ENCODE measurements at regions not wholly inside any gene's neighbourhood (a gene's known extent, or its start where the extent isn't known, plus 50 kb on each side); places are given as distances from the start of the nearest gene placed in this dataset.

DNA sequence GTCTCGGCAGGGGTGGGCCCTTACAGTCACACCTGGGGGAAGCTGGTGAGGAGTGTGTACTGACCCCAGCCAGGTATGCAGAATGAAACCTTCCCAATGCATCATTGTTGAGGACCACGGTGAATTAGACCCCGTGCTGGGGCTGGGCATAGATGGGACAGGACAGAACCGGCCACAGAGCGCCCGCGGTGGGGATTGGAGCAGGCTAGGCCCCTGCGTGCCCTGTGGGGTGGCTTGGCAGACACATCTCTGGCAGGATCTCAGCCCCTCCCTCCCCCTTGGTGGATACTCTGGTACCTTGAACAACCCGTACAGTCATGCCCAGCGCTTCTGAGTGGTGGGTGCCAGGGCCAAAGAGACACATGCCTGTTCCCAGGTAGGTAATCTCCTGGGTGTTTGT, 200.6 kb downstream of the TEX29 start:
- TF ChIP-seq, protein P1, sequence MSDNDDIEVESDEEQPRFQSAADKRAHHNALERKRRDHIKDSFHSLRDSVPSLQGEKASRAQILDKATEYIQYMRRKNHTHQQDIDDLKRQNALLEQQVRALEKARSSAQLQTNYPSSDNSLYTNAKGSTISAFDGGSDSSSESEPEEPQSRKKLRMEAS (IDR thresholded peaks at IDR 0.05; ENCODE audit: low read depth) = no peak
- TF ChIP-seq SMC3 (IDR thresholded peaks at IDR 0.05; ENCODE audit: low read depth, low read length) (no peak), JUND (IDR thresholded peaks at IDR 0.05) (no peak), EZH2phosphoT487 (IDR thresholded peaks at IDR 0.05; ENCODE audit: borderline replicate concordance, low read depth) (no peak), POLR2AphosphoS5 (IDR thresholded peaks at IDR 0.05; ENCODE audit: low read depth, low read length) (no peak), SIN3A (IDR thresholded peaks at IDR 0.05; ENCODE audit: borderline replicate concordance, low read depth, low read length) (no peak), RAD21 (IDR thresholded peaks at IDR 0.05; ENCODE audit: low read length) (no peak), RCOR1 (IDR thresholded peaks at IDR 0.05; ENCODE audit: low read length) (no peak), RXRA (IDR thresholded peaks at IDR 0.05; ENCODE audit: borderline replicate concordance, low read depth) (no peak), NRF1 (IDR thresholded peaks at IDR 0.05; ENCODE audit: low read depth, low read length) (no peak)
- TF ChIP-seq, protein P2, sequence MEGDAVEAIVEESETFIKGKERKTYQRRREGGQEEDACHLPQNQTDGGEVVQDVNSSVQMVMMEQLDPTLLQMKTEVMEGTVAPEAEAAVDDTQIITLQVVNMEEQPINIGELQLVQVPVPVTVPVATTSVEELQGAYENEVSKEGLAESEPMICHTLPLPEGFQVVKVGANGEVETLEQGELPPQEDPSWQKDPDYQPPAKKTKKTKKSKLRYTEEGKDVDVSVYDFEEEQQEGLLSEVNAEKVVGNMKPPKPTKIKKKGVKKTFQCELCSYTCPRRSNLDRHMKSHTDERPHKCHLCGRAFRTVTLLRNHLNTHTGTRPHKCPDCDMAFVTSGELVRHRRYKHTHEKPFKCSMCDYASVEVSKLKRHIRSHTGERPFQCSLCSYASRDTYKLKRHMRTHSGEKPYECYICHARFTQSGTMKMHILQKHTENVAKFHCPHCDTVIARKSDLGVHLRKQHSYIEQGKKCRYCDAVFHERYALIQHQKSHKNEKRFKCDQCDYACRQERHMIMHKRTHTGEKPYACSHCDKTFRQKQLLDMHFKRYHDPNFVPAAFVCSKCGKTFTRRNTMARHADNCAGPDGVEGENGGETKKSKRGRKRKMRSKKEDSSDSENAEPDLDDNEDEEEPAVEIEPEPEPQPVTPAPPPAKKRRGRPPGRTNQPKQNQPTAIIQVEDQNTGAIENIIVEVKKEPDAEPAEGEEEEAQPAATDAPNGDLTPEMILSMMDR (IDR thresholded peaks at IDR 0.05) = no peak
- TF ChIP-seq, protein P3, sequence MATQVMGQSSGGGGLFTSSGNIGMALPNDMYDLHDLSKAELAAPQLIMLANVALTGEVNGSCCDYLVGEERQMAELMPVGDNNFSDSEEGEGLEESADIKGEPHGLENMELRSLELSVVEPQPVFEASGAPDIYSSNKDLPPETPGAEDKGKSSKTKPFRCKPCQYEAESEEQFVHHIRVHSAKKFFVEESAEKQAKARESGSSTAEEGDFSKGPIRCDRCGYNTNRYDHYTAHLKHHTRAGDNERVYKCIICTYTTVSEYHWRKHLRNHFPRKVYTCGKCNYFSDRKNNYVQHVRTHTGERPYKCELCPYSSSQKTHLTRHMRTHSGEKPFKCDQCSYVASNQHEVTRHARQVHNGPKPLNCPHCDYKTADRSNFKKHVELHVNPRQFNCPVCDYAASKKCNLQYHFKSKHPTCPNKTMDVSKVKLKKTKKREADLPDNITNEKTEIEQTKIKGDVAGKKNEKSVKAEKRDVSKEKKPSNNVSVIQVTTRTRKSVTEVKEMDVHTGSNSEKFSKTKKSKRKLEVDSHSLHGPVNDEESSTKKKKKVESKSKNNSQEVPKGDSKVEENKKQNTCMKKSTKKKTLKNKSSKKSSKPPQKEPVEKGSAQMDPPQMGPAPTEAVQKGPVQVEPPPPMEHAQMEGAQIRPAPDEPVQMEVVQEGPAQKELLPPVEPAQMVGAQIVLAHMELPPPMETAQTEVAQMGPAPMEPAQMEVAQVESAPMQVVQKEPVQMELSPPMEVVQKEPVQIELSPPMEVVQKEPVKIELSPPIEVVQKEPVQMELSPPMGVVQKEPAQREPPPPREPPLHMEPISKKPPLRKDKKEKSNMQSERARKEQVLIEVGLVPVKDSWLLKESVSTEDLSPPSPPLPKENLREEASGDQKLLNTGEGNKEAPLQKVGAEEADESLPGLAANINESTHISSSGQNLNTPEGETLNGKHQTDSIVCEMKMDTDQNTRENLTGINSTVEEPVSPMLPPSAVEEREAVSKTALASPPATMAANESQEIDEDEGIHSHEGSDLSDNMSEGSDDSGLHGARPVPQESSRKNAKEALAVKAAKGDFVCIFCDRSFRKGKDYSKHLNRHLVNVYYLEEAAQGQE (IDR thresholded peaks at IDR 0.05; ENCODE audit: low read depth, low read length) = no peak
- TF ChIP-seq, protein P4, sequence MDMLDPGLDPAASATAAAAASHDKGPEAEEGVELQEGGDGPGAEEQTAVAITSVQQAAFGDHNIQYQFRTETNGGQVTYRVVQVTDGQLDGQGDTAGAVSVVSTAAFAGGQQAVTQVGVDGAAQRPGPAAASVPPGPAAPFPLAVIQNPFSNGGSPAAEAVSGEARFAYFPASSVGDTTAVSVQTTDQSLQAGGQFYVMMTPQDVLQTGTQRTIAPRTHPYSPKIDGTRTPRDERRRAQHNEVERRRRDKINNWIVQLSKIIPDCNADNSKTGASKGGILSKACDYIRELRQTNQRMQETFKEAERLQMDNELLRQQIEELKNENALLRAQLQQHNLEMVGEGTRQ (IDR thresholded peaks at IDR 0.05; ENCODE audit: borderline replicate concordance, low read depth, low read length) = no peak
- TF ChIP-seq, protein P5, sequence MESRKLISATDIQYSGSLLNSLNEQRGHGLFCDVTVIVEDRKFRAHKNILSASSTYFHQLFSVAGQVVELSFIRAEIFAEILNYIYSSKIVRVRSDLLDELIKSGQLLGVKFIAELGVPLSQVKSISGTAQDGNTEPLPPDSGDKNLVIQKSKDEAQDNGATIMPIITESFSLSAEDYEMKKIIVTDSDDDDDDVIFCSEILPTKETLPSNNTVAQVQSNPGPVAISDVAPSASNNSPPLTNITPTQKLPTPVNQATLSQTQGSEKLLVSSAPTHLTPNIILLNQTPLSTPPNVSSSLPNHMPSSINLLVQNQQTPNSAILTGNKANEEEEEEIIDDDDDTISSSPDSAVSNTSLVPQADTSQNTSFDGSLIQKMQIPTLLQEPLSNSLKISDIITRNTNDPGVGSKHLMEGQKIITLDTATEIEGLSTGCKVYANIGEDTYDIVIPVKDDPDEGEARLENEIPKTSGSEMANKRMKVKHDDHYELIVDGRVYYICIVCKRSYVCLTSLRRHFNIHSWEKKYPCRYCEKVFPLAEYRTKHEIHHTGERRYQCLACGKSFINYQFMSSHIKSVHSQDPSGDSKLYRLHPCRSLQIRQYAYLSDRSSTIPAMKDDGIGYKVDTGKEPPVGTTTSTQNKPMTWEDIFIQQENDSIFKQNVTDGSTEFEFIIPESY (IDR thresholded peaks at IDR 0.05; ENCODE audit: borderline replicate concordance, low read depth) = no peak

Measured in SK-N-SH (cell line).